ENCODE measurements at regions not wholly inside any gene's neighbourhood (a gene's known extent, or its start where the extent isn't known, plus 50 kb on each side); places are given as distances from the start of the nearest gene placed in this dataset.

- H3K27ac ChIP-seq = no peak overlapping the region
- no peak overlapping the region for H3K4me3 ChIP-seq
- TF ChIP-seq CTCF (IDR thresholded peaks at IDR 0.05) (no peak), POLR2A (IDR thresholded peaks at IDR 0.05) (no peak)
- H3K27me3 ChIP-seq = no peaks in the 10 kb centered on the region
- H3K9me3 ChIP-seq = no peaks in the 10 kb centered on the region
- no peak for DNase-seq
- H3K36me3 ChIP-seq = no peaks in the 10 kb centered on the region
- H3K4me1 ChIP-seq = no peaks in the 10 kb centered on the region
These were observed 206.7 kb upstream of the IGF1R start for GRCh38 chr15:98441599-98441998.

GRCh38 chr15:98442379-98442833 is 205.9 kb upstream of the IGF1R start:
- H3K36me3 ChIP-seq = no peaks in the 10 kb centered on the region
- TF ChIP-seq POLR2A (IDR thresholded peaks at IDR 0.05) (no peak), CTCF (IDR thresholded peaks at IDR 0.05) (peak; percentile 22 to 72 (median 62))
- peak in 2 of 3 donors; percentile 19 to 74 for DNase-seq

GRCh38 chr15:98442901-98443300 is 205.4 kb upstream of the IGF1R start:
- TF ChIP-seq POLR2A (IDR thresholded peaks at IDR 0.05) (no peak), CTCF (IDR thresholded peaks at IDR 0.05) (no peak)
- no peaks in the 10 kb centered on the region for H3K4me1 ChIP-seq

More at GRCh38 chr15:98442379-98442833, 205.9 kb upstream of the IGF1R start:
- H3K4me1 ChIP-seq = no peaks in the 10 kb centered on the region
- H3K4me3 ChIP-seq = no peak overlapping the region
- no peaks in the 10 kb centered on the region for H3K27me3 ChIP-seq
- H3K27ac ChIP-seq = no peak overlapping the region
- H3K9me3 ChIP-seq = no peaks in the 10 kb centered on the region

GRCh38 chr15:98443526-98443925 is 204.8 kb upstream of the IGF1R start:
- Histone ChIP-seq H3K4me1 (no peaks in the 10 kb centered on the region), H3K4me3 (no peak overlapping the region), H3K9me3 (no peaks in the 10 kb centered on the region), H3K27me3 (no peaks in the 10 kb centered on the region), H3K36me3 (no peaks in the 10 kb centered on the region), H3K27ac (no peak overlapping the region)
- TF ChIP-seq CTCF (IDR thresholded peaks at IDR 0.05) (no peak), POLR2A (IDR thresholded peaks at IDR 0.05) (no peak)
- DNase-seq = no peak

More at GRCh38 chr15:98442901-98443300, 205.4 kb upstream of the IGF1R start:
- no peaks in the 10 kb centered on the region for H3K27me3 ChIP-seq
- no peak for DNase-seq
- no peaks in the 10 kb centered on the region for H3K36me3 ChIP-seq
- H3K9me3 ChIP-seq = no peaks in the 10 kb centered on the region
- no peak overlapping the region for H3K4me3 ChIP-seq
- H3K27ac ChIP-seq = no peak overlapping the region

- no peaks in the 10 kb centered on the region for H3K4me1 ChIP-seq
- no peak overlapping the region for H3K27ac ChIP-seq
- no peaks in the 10 kb centered on the region for H3K36me3 ChIP-seq
- DNase-seq = no peak
- H3K27me3 ChIP-seq = no peaks in the 10 kb centered on the region
- TF ChIP-seq POLR2A (IDR thresholded peaks at IDR 0.05) = no peak
- TF ChIP-seq CTCF (IDR thresholded peaks at IDR 0.05) = no peak
- no peak overlapping the region for H3K4me3 ChIP-seq
- no peaks in the 10 kb centered on the region for H3K9me3 ChIP-seq
These were observed 204.2 kb upstream of the IGF1R start for GRCh38 chr15:98444138-98444537.

GRCh38 chr15:98445315-98445714 is 203.0 kb upstream of the IGF1R start:
- no peaks in the 10 kb centered on the region for H3K36me3 ChIP-seq
- no peaks in the 10 kb centered on the region for H3K9me3 ChIP-seq
- H3K4me3 ChIP-seq = no peak overlapping the region
- TF ChIP-seq CTCF (IDR thresholded peaks at IDR 0.05) = no peak
- TF ChIP-seq POLR2A (IDR thresholded peaks at IDR 0.05) = no peak
- H3K27me3 ChIP-seq = no peaks in the 10 kb centered on the region
- H3K4me1 ChIP-seq = no peaks in the 10 kb centered on the region
- DNase-seq = no peak
- no peak overlapping the region for H3K27ac ChIP-seq
